Right lobe of liver (tissue), 4 donors: ENCODE measurements at regions not wholly inside any gene's neighbourhood (a gene's known extent, or its start where the extent isn't known, plus 50 kb on each side); places are given as distances from the start of the nearest gene placed in this dataset.

Experiments used
- CTCF ChIP-seq, 4 donors: fragments of 200-600 bp in 3 of 4; fragments of 450-650 bp in 1 of 4; IDR thresholded peaks; one replicate each; pipeline versions ENCODE4 v1.5.1 to v1.8.0; 2016 to 2022; ENCODE audit warnings: antibody characterized with exemption in 4 of 4, mild to moderate bottlenecking in 2 of 4
- POLR2A ChIP-seq: fragments of 450-650 bp; IDR thresholded peaks from one replicate; pipeline ENCODE4 v1.6.1; 2017; ENCODE audit warnings: antibody characterized with exemption, mild to moderate bottlenecking
- donor health status: DM: no; HTN: no; CAD: no.
- donor health status: DM: no; HTN: no; CAD: no.
- donor health status: DM: no; HTN: yes; CAD: no.

GRCh38 chr1:198923993-198924392 lies 285.2 kb downstream of the PTPRC start:
- no peak for TF ChIP-seq CTCF (IDR thresholded peaks at IDR 0.05)
- TF ChIP-seq POLR2A, result no peak
